D341Med (cell line): ENCODE measurements at regions not wholly inside any gene's neighbourhood (a gene's known extent, or its start where the extent isn't known, plus 50 kb on each side); places are given as distances from the start of the nearest gene placed in this dataset.
A peak's percentile ranks its signal among the peaks of the same experiment; 100 is the strongest.
"Not testable (repeated sequence)": the region's sequence is repeated elsewhere in the genome, so short reads cannot be mapped to it uniquely, and the experiment has no call there.

Experiments used
- DNase-seq: peaks from one replicate; pipeline ENCODE4 v3.0.0; 2012; ENCODE audit warnings: low spot score

DNA sequence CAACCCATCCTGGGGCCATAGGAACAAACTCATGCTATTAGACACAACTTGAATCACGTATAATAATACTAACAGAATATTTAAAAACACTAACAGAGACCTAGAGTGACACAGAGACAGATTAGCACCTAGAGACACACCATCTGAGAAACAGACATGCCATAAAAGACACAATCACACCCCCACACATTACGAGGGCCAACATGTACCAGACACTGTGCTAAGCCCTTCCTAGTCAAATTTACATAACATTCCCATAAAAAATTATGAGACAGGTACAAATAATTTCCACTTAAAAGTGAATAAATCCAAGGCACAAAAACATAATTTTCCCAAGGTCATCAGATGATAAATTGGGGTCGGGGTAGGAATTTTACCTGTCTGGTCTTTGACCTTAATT is 141.1 kb upstream of the PRSS16 start:
- DNase-seq, result no peak

GRCh38 chr6:27111743-27112142 is 135.8 kb upstream of the PRSS16 start:
- no peak for DNase-seq

GRCh38 chr6:27112974-27113373 is 134.5 kb upstream of the PRSS16 start:
- DNase-seq, result no peak

GRCh38 chr6:27119329-27119728 is 128.2 kb upstream of the PRSS16 start:
- no peak for DNase-seq

DNA sequence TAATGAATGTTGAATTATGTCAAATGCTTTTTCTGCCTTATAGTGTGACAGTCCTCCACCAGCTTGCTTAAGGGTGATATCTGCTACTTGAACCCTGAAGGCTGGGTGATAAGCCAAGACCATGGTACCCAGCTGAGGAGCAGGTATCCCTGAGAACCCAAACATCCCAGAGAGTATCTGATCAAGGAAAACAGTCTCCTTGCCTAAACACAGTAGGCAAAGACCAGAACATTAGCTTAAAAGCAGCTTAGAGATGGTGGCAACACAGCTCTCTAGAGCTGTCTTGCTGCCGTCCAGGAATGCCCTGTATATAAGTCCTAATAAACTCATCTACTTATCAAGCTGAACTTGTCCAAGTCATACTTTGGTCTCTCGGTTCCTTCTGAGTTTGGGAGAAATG is 127.7 kb upstream of the PRSS16 start:
- no peak for DNase-seq

GRCh38 chr6:27121640-27122039 is 125.9 kb upstream of the PRSS16 start:
- DNase-seq, result no peak

- DNase-seq, result no peak
These were observed 123.2 kb upstream of the PRSS16 start for GRCh38 chr6:27124252-27124657.

- no peak for DNase-seq
These were observed 121.3 kb upstream of the PRSS16 start for GRCh38 chr6:27126046-27126814.

DNA sequence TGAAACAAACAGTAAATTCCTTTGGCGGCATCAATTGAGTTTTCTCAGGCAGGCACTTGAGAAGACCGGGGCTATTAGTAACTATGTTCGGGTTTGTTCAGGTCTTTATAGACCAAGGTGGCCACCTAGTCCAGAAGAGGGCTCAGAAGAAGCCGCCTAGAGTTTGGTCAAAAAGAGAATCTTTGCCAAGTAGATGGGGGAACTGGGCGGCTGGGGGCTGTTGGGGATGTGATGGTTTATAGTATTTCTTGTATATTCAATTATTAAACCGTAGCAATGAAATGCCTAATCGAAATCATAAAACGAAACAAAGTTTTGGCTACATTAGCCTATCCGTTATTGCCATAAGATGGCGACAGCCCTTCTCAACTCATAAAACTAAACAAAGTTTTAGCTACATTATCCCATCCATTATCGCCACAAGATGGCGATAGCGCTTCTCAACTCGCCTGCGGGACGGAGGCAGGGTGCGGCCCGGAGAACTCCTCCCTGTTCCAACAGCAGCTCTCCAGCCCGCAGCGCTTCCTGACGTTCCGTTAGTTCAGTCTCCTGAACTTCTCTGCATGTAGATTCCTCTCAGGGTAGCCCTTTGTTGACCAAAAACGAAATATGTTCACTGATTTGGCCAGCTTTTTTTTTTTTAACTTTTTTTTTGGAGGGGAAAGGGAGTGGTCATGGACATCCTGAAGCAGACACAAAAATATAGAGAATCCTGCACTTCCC is 120.5 kb upstream of the PRSS16 start:
- peak; percentile 87 for DNase-seq

DNA sequence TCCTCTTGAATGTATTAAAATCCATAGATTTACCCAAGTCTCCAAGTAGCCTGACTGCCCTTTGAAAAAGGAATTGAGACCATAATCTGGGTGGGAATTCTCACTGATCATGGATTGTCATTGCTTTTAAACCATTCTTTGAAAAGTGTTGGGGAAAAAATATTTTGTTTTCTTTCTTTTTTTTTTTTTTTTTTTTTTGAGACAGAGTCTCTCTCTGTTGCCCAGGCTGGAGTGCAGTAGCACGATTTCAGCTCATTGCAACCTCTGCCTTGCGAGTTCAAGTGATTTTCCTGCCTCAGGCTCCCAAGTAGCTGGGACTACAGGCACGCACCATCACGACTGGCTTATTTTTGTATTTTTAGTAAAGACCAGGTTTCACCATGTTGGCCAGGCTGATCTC is 119.6 kb upstream of the PRSS16 start:
- DNase-seq, result not testable (repeated sequence)

- DNase-seq, result no peak
These were observed 119.0 kb upstream of the PRSS16 start for GRCh38 chr6:27128311-27129094.

DNA sequence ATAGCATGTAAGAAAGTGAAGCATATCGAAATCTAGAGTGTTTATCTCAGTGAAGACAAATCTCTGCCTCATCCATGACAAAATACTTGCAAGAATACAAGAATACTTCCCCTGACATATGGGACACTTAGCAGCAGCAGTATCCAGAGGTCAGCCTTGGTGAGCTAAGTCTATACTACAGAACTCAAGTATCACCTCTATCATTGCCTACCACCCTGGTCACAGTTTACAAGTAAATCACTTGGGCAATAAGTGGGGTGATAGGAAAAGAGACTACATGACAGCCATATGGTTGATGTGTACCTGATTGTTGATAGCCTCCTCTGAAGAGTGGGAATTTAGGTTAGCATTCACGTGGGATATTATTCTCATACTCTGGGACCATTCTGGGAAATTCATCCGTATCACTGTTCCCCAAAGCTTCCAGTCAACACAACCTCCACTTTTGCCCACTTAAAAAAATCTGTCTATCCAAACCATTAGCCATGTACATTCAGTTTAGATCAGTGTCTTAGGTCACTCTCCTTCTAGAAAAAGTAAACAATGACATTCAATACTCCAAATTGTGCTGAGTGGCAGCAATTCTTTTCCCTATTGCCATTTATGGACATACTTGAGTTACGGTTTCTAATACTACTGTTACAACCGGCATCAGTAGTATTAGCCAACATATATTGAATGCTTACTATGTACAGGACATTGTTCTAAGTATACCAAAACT is 118.2 kb upstream of the PRSS16 start:
- DNase-seq, result no peak

- no peak for DNase-seq
These were observed 117.6 kb upstream of the PRSS16 start for GRCh38 chr6:27129917-27130316.

DNA sequence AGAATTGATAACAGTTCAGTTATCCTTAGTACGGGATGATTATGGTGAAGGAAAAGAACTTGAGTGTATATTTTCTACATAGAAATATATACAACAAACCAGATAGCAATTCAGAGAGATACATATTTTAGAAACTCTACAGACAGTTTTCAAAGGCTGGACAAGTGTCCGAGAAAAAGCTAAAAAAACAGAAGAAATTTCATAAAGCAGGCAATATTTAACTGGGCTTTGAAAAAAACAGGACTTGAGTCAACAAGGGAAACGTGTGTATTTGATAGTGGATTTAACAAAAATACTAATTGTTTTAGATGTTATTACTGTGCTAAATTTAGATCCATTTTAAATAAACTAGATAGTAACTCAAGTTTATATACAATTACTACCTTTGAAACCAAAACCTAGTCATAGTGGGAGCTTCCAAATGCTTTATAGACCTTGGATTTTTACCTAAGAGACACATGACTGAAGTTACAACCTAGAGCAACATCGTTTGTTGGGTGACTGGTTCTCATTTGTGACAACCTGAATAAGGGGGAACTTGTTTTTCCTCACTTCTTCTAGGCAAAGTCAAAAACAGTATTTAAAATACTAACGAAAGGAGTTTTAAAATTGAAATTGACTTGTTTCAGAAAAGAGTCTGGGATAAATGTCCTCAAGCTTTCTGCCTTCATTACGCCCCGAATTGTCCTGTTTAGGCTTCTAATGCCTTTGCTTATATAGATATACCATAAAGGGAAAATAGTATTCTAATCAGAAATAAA is 116.7 kb upstream of the PRSS16 start:
- no peak for DNase-seq

DNA sequence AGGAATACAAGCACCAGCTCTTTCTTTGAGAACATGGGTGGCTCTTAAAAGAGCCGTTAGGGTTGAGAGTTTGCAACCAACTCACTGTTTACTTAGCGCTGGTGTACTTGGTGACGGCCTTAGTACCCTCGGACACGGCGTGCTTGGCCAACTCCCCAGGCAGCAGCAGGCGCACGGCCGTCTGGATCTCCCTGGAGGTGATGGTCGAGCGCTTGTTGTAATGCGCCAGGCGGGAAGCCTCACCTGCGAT is 115.3 kb upstream of the PRSS16 start:
- not testable (repeated sequence) for DNase-seq

GRCh38 chr6:27132532-27133280 is 114.8 kb upstream of the PRSS16 start:
- peak; percentile 88 for DNase-seq

- peak; percentile 64 for DNase-seq
These were observed 113.9 kb upstream of the PRSS16 start for GRCh38 chr6:27133281-27134227.

GRCh38 chr6:27135087-27135657 is 112.3 kb upstream of the PRSS16 start:
- DNase-seq, result no peak

GRCh38 chr6:27136077-27136644 is 111.3 kb upstream of the PRSS16 start:
- no peak for DNase-seq
